Body of pancreas (tissue), 4 donors: ENCODE measurements at regions not wholly inside any gene's neighbourhood (a gene's known extent, or its start where the extent isn't known, plus 50 kb on each side); places are given as distances from the start of the nearest gene placed in this dataset.

Source experiments
- CTCF ChIP-seq, 7 experiments: fragments of 450-650 bp in 4 of 7; fragments of 200-600 bp in 3 of 7; sonication (generic) in 3 of 7; IDR thresholded peaks; one replicate each; pipeline ENCODE4 v1.5.1; 2016 to 2019; ENCODE audit warnings: antibody characterized with exemption in 7 of 7
- POLR2A ChIP-seq, 3 donors: fragments of 450-650 bp; IDR thresholded peaks; one replicate each; pipeline ENCODE4 v1.6.1; 2016; ENCODE audit warnings: antibody characterized with exemption in 3 of 3, mild to moderate bottlenecking in 2 of 3

GRCh38 chr18:41720226-41720625 lies 234.8 kb upstream of the PIK3C3 start:
- TF ChIP-seq CTCF (IDR thresholded peaks at IDR 0.05) (no peak), POLR2A (IDR thresholded peaks at IDR 0.05) (no peak)
